HG03442 (cell line): ENCODE measurements at regions not wholly inside any gene's neighbourhood (a gene's known extent, or its start where the extent isn't known, plus 50 kb on each side); places are given as distances from the start of the nearest gene placed in this dataset.

Source experiments
- ATAC-seq: cut with Tn5 transposase; IDR thresholded peaks from one replicate; pipeline ENCODE4 v1.9.1; 2021; ENCODE audit warnings: mild to moderate bottlenecking, moderate library complexity; ENCODE audit not compliant: unreplicated experiment

DNA sequence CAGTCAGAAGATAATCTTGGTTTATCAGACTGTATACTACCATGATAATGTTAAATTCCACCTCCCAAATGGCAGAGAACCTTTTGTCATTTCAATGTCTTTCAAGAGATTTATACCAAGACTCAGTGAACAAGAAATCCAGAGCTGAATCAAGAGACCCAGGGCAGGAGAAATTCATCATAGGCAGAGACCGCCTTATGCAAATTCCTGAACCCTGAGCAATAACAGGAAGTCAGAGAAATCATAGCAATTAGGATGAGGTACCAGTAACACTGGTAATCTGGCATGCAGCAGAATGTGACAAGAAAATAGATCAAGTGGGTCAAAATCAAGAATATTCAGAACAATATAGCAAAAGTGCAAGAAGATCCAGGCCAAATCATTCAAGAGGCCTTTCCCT is 412.4 kb upstream of the LRATD1 start:
- no peak for ATAC-seq

DNA sequence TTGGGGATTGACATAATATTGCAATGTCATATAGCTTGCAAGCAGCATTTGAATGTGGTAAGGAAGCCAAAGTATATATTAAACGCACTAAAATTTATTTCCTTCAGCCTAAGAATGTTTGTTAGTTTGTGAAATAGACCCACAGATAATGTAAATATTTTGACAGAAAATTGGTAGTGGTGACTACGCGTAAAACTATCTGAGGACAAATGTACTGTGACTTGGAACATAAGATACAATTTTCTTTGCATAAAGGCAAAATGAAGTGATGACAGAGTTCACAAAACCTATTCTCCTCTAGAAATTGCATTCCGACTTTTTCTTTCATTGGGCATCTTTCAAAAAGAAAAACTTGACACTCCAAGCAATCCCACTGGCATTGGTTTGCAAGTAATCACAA is 411.1 kb upstream of the LRATD1 start:
- ATAC-seq = no peak

DNA sequence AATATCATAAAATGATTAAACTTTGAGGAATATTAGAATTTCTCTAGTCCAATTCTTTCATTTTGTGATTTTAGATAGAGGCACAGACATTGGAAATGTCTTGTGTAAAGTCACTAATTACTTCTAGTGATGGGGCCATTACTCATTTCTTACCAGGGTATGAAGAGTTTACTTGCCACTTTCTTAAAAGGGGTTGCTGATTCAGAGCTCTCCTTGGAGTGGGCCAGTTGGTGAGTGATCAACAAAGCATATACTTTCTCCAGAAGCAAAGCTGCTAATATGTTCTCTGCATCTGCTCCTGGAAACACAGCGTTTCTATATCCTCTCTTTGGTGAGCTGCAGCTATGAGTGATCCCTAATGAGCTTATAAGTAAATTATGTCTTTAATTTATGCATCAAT is 408.9 kb upstream of the LRATD1 start:
- no peak for ATAC-seq

DNA sequence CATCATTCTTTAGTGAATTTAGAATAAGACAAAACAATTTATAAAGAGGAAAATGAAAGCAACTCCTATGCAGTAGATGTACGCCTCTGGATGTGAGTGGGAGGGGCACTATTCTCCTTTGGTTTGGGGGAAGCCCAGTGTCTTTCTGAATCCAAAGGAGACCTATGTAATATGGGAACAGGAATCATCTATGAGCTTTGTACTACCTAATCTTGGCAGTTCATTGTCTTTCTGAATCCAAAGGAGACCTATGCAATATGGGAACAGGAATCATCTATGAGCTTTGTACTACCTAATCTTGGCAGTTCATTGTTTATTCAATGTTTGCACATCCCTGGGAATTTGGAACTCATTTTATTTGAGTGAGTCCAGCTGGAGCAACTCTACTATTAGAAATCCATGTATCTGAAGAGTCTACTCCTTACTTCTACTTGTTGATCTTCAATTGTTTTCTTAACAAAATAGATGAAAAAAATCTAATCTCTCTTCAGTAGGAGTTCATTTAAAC is 401.1 kb upstream of the LRATD1 start:
- no peak for ATAC-seq

DNA sequence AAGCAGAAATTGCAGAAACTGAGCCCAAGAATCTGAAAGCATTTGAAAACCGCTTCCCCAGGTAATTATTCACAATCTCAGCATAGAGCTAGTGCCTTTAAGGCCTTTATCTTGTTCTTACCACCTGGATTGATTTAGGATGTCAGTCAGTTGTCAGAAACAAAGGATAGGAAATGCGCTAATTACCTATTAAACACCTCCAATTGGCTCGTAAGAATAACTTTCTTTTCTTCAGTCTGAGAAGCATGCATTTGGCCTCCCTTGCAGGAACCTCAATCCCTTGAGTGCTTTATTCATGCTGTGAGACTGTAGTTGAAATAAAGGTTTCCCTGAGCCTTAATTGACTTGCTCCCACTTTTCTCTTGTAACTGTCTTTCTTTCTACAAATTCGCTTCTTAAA is 400.3 kb upstream of the LRATD1 start:
- no peak for ATAC-seq

DNA sequence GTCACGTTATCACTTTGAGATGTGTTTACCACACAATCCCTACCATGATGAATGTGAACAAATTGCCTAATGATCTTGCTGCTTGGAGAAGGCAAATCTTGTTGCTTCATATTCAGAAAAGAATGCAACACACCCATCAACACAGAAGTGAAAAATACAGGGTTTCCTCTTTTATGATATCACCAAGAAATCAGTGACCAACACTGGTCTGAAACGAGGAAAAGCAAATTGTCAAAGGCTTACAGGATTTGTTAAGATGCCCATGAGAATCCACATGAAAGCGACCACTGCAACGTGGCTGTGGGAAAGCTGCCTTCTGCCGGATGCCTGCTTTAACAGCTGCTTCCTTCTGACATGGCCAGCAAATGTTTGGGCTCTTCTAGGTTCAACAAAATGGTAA is 397.6 kb upstream of the LRATD1 start:
- no peak for ATAC-seq

DNA sequence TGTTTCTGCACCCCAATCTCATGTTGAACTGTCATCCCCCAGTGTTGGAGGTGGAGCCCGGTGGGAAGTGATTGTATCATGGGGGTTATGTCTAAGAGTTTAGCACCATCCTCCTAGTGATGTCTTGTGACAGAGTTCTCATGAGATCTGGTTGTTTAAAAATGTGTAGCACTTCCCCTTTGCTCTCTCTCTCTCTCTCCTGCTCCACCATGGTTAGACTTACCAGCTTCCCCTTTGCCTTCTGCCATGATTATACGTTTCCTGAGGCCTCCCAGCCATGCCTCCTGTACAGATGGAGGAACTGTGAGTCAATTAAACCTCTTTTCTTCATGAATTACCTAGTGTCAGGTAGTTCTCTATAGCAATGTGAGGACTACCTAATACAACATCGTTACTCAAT is 396.9 kb upstream of the LRATD1 start:
- no peak for ATAC-seq

DNA sequence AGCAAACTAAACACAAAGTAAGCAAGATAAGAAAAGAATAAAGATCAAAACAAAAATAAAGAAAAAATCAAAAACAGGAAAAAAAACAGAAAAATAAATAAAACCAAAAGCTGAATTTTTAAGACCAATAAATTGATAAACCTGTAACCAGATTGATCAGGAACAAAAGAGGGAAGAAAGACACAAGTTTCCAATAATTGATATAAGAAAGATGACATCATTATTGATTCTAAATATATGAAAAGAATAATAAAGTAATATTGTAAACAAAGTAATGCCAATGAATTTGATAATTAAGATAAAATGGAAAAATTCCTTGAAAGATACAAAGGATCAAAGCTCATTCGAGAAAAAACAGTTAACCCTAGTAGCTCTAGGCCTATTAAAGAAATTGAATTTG is 394.6 kb upstream of the LRATD1 start:
- no peak for ATAC-seq

DNA sequence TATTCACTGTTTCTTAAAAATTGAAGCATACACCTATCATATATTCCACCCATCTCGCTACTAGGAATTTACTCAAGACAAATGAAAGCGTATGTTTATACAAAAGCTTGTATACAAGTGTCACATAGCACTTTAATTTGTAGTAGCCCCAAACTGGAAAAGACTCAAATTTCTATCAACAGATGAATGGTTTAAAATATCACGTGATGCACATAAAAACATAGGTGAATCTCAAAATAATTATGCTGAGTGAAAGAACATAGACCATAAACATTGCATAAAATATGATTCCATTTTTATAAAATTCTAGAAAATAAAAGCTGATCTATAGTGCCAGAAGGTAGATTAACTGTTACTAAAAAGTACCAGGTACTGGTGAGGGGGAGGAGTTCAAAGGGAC is 392.9 kb upstream of the LRATD1 start:
- no peak for ATAC-seq

DNA sequence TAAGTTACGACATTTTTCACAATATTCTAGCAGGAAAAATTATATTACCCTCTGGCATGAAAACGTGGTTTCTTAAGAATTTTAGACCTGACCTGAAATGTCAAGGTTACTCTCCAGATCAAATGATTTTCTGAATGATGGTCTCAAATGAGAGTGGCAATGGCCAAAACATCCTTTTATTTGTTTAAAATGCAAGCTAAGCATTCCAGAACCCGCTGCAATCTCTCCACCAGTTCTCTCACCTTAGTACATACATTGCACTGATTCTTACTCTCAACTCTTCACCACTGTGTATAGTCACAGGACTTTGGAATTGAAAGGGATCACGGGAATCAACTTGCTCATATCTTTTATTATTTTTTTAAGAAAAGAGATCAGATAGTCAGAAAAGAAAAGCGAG is 391.6 kb upstream of the LRATD1 start:
- no peak for ATAC-seq

DNA sequence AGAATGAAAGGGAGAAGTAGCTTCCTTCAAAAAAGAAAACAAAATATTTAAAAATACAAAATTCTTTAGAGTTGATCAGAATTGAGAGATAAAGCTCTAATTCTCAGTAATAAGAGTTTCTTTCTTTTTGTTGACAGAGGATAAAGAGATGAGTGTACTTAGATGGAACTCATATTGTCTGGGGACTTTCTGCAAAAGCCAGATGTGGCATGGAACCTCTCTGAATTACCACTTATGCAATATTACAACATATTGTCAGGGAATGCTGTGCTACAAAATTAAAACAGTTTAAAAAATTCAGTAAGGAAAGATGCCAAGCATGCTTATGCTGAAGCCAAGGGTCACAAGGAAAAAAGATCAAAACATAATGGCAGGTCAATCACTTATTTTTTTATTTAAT is 386.6 kb upstream of the LRATD1 start:
- ATAC-seq = no peak

DNA sequence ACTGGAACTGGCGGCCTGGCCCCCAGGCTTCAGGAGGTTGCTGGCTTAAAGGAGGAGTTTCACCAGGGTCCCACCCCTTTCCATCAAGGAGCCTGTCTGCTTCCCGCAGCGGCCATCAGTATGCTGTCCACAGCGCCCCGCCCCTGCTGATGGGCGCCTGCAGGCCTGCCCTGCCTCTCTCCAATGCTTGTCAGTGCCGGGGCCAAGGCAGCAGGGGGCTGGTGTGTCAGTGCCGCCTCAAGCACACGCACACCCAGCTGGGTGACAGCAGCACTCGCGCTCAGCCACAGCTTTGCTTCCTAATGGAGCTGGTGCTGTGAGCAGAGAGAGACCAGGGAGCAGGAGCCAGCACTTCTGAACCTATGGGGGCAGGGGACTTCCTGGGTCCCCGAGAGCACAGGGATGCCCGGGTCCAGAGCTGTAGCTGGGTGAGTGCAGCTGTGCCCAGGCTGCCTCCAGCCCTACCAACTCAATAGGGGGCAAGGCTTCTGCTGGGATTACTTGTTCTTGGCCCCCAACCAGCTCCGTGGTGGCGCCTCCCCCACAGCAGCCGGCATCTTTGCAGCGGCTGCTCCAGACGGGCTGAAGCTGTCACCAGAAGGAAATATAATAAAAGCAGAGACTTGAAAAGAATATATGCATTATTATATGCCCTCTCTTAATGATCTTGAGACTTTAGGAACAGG is 377.2 kb upstream of the LRATD1 start:
- ATAC-seq = no peak

DNA sequence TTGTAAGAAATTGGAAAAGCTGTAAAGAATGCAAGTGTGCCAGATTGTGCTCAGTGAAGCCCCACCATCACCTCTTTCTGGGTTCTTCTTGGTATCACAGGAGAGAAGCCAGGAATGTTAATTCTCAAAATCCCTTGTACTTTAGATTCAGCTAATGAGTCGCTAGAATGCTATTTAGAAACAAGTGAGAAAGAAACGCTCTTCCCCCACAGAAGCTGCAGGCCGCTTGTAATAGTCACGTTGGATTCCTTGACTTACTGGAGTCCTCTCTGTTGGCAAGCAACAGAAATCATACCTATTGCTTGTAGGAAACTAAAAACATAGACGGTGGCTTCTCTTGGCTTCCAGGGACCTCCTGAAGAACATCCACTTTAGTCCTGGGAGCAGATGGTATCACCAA is 375.6 kb upstream of the LRATD1 start:
- no peak for ATAC-seq

DNA sequence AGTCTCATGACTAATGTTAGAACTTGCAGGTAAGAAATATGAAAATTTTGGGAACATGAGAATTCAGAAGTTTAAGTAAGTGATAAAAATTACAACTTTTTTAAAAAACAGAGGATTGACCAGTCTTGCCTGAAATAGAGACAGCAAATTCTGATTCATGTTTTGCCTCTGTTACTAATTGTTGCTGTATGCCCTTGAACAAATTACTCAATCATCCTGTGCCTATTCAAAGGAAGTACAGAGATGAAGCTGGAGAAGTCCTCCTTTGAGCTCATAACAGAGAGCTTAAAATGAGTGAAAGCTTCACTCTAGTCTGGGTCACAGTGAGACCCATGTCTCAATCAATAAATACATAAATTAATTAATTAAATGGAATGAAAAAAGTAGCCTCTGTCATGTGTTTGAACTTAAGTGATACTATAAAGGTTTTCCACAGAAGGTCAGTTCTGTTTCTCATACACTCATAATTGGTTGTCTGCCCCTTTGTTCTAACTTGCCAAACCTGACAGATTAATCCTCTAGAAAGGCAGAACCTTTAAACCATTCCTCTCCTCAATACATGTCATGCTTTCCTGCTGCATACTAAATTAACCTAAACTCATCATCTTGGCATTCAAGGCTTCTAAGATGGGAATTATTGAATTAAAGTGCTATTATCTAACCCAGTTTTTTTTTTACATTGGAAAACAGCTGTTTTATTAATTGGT is 374.6 kb upstream of the LRATD1 start:
- ATAC-seq = no peak

DNA sequence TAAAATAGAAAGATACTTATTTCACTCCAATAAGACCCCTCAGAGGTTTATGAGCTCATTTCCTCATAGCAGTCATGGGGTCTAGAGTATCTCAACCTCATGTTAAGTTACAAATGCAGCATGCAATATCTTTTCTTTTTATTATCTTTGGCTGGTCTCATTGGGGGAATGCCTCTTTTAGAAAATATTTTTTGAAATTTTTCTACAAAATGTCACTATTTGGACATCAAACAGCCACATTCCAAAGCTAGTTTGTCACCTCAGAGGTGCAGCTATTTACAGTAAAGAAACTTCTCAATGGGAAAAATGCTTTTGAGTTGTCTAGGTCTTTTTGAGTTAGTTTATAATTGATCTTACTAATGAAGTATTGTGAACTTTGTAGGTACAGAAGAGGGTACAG is 370.7 kb upstream of the LRATD1 start:
- no peak for ATAC-seq

DNA sequence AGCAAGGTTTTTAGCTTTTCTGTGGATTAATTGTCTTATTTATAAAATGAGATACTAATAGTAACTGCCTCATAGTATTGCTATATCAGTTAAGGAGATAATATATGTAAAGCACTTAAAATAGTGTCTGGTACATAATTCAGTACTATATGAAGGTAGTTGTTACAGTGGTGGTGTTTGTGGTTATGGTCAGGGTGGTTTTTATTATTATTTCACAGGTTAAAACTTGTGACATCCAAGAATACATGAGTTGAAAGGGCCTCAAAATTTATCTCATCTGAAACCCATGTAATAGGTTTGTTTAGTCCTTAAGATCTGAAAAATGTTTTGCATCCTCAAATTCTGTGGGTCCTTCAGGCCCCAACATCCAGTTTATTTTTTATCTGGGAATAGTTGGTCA is 369.5 kb upstream of the LRATD1 start:
- ATAC-seq = no peak

DNA sequence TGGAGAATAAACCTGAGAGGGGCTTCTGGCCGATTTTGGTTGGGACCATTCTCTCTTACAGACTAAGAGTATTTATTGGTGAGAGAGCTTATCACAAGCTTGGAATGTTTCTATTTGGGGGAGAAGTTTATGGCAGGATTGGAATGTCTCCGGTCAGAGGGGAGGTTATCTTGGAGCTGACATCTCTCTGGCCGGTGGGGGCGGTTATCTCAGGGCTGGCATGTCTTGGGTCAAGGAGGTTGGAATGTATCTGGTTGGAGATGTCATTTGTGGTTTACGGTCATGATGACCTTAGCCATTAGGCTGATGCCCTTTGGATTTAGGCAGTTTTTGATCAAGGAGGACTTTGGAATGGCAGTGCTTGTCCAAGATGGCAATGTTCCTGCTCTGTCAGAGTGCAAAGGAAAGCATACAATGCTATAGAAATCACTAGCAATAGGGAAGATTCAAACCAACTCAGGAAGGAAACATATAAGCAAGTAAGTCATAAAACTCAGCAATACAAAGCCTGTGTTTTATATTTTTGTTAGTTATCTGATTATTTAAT is 362.4 kb upstream of the LRATD1 start:
- ATAC-seq = no peak

DNA sequence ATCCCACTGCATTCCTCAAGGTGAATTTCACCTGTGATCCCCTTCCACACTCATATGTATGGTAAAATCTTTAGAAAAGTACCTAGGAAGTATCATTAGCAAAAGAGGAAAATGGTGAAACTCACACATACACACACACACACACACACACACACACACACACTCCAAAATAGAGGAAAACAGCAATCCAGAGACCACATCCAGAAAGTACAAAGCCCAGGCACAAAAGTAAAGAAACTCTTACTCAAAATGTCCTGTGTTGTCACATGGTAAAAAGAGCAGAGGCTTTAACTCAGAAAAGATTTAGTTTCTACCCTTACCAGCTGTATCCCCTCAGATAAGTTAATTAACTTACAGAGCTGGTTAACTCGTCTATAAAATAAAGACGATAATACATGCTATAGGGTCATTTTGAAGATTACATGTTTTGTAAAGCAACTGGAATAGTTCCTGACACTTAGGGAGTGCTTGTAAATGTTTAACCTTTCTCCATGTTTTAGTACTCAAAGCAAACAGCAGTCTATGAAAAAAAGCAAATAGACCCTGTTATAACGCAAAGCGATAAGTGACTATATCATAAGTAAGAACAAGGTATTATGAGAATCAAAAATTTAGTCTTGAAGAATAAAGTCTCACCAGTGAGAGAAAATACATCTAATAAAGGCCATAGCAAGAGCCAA is 360.0 kb upstream of the LRATD1 start:
- no peak for ATAC-seq

DNA sequence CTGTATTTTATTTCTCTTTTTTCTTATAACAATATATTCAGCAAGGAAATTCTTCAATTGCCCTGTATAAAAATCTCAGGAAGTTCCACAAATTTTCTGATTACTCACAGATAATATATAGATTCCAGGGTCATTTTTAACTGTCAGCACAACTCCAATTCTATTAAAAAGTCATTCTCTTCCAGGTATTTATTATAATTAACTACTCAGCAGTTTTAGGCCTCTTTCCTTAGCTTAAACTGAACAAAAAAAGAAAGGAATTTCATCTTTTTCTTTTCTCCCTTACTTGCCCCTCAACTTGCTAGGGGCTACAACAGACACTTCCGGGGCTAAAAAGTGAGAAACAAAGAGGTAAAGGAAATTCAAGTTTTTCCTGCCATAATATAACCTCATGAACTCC is 358.9 kb upstream of the LRATD1 start:
- ATAC-seq = no peak

DNA sequence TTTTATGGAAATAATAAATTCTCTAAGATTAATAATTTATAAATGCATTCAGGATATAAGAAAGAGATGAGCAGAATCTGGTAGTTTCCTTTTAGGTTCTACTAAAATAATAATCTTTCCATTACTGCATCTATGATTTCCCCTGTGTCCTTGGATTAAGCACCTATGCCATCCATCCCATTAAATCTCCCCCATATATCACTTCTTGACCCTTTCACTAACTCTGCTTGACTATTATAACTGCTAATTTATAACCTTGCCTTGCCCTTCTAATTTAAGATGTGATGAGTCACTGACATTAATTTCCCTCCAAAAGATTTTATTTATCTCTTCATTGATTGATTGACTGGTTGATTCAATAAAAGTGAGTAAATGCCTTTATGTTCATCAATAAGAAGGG is 348.3 kb upstream of the LRATD1 start:
- ATAC-seq = no peak

DNA sequence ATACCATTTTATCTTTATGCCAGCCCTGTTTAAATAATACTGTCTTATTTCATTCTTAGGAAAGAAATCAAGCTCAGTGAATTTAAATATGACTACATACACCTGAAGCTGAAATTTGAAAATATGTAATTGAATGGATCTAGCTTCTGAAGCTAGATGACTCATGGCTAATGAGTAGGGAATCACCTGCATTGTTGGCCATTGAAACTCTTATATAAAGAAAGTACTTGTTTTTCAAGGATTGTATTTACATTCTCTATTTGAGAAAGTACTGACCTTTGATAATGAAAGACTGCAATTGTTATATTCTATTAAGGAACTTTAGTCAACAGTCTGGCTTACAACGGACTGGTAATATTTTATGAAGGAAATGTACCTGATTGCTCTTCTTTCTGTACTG is 346.7 kb upstream of the LRATD1 start:
- no peak for ATAC-seq

DNA sequence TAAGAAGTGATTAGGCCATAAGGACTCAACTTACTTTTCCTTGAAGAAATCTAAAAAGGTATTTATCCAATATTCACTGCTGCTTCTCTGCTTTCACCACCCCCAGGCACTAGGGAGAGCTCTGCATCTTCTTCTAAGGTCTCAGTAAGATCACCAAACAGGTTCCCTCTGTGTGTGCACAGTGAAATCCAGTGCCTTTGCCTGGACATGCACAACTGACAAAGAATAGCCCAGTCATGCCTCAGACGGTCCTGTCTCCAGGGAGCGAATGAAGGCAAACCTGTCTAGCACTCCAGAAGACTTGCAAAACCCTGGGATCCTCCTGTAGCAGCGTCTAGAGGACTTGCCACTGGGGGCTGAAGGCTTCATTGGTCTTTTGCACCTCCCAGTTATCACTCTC is 344.5 kb upstream of the LRATD1 start:
- ATAC-seq = no peak
